Esophagus (tissue), 2 donors: ENCODE measurements at regions not wholly inside any gene's neighbourhood (a gene's known extent, or its start where the extent isn't known, plus 50 kb on each side); places are given as distances from the start of the nearest gene placed in this dataset.

Experiments
- H3K27ac ChIP-seq, 2 donors: one replicate each; pipeline ENCODE4 v1.5.1; 2013; ENCODE audit warnings: low read depth in 2 of 2, mild to moderate bottlenecking in 2 of 2, inconsistent platforms in 1 of 2, low read length in 1 of 2, moderate library complexity in 1 of 2
- H3K27me3 ChIP-seq, 2 donors: one replicate each; pipeline ENCODE4 v1.6.1; 2013; ENCODE audit warnings: low read length in 2 of 2, control low read depth in 1 of 2, mild to moderate bottlenecking in 1 of 2; ENCODE audit not compliant: insufficient read depth in 2 of 2, control insufficient read depth in 1 of 2
- H3K36me3 ChIP-seq, 2 donors: one replicate each; pipeline ENCODE4 v1.6.1; 2013; ENCODE audit warnings: low read length in 1 of 2; ENCODE audit not compliant: control insufficient read depth in 2 of 2, insufficient read depth in 2 of 2
- H3K4me1 ChIP-seq, 2 donors: one replicate each; pipeline ENCODE4 v1.6.1; 2013; ENCODE audit warnings: low read length in 1 of 2; ENCODE audit not compliant: control insufficient read depth in 2 of 2, insufficient read depth in 2 of 2
- H3K4me3 ChIP-seq, 2 donors: one replicate each; pipeline ENCODE4 v1.5.1; 2013; ENCODE audit warnings: low read length in 2 of 2, mild to moderate bottlenecking in 2 of 2, low read depth in 1 of 2, moderate library complexity in 1 of 2
- H3K9me3 ChIP-seq, 2 donors: one replicate each; pipeline ENCODE4 v1.6.1; 2013; ENCODE audit warnings: mild to moderate bottlenecking in 2 of 2, low read depth in 1 of 2, low read length in 1 of 2, moderate library complexity in 1 of 2; ENCODE audit not compliant: control insufficient read depth in 2 of 2, insufficient read depth in 1 of 2
- WGBS, 2 donors: extraction: QIAGEN DNeasy Blood & Tissue Kit; methylation state at CpG; one replicate each; pipeline ENCODE4 v1.1.7; 2013; 5-methylcytosine and 5-hydroxymethylcytosine counted together
- donor health status: healthy with polysubstance abuse.
- donor health status: Bipolar disorder and iron deficiency.

- Histone ChIP-seq H3K4me3 (no peak overlapping the region), H3K27ac (no peak overlapping the region), H3K4me1 (no peaks in the 10 kb centered on the region), H3K27me3 (no peaks in the 10 kb centered on the region), H3K36me3 (no peaks in the 10 kb centered on the region), H3K9me3 (no peaks in the 10 kb centered on the region)
- WGBS, 2 donors: 50 to 52% methylated on average over 7 of the region's 7 CpGs
Measured at GRCh38 chr21:14706712-14707510, 160.8 kb upstream of the SAMSN1 start.

- WGBS, 2 donors: 61 to 64% methylated on average over 3 of the region's 3 CpGs
- no peaks in the 10 kb centered on the region for H3K36me3 ChIP-seq
- H3K27ac ChIP-seq: no peak overlapping the region
- H3K4me1 ChIP-seq: no peaks in the 10 kb centered on the region
- no peaks in the 10 kb centered on the region for H3K9me3 ChIP-seq
- H3K4me3 ChIP-seq: no peak overlapping the region
- no peaks in the 10 kb centered on the region for H3K27me3 ChIP-seq
Measured at GRCh38 chr21:14699433-14700407, 153.6 kb upstream of the SAMSN1 start.

DNA sequence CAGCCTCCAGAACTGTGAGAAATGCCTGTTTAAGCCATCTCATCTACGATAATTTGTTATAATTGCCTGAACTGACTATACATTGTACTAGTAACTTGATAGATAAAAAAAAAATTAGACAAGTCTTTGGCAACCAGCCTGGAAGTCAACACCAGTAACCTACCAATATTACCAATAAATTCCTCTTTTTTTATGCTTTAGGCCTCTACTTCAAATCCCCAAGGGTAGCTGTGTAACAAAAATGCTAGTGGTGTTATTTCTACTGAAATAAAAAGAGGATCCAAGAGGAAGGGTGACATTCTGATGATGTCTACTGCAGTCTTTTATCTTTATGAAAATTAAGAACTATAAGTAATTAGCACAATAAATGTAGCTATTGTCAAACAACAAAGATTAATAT, 151.7 kb upstream of the SAMSN1 start:
- H3K27ac ChIP-seq: no peak overlapping the region

GRCh38 chr21:14694817-14695216, 148.7 kb upstream of the SAMSN1 start:
- H3K9me3 ChIP-seq: no peaks in the 10 kb centered on the region
- H3K36me3 ChIP-seq: no peaks in the 10 kb centered on the region
- no peaks in the 10 kb centered on the region for H3K27me3 ChIP-seq
- H3K4me1 ChIP-seq: no peaks in the 10 kb centered on the region
- H3K27ac ChIP-seq: no peak overlapping the region
- H3K4me3 ChIP-seq: no peak overlapping the region
- WGBS, 2 donors: 61 to 71% methylated on average over 1 of the region's 1 CpG

More for the DNA sequence above, 151.7 kb upstream of the SAMSN1 start:
- H3K27me3 ChIP-seq: no peaks in the 10 kb centered on the region
- no peak overlapping the region for H3K4me3 ChIP-seq
- no peaks in the 10 kb centered on the region for H3K9me3 ChIP-seq
- WGBS, 2 donors: 83 to 89% methylated on average over 1 of the region's 1 CpG
- H3K4me1 ChIP-seq: no peaks in the 10 kb centered on the region
- H3K36me3 ChIP-seq: no peaks in the 10 kb centered on the region

DNA sequence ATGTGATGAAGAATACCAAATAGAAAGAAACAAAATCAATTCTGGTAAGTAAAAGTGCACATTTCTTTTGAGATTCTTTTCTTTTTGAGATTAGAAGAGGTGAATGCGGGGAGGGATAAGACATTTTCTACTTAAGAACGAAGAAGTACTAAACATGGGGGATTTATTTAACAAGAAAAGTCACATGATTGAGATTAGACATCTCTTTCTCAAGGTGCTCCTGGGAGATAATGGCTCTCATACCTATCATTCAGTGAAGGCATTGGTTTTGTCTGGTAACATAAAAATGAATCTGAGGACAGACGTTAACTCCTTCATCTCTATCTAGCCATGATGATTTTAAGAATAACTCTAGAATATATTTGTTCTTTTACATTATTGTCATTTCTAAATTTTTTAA, 147.9 kb upstream of the SAMSN1 start:
- Histone ChIP-seq H3K4me3 (no peak overlapping the region), H3K4me1 (no peaks in the 10 kb centered on the region), H3K9me3 (no peaks in the 10 kb centered on the region), H3K36me3 (no peaks in the 10 kb centered on the region), H3K27ac (no peak overlapping the region), H3K27me3 (no peaks in the 10 kb centered on the region)
- 88 to 91% methylated on average over 3 of the region's 3 CpGs for WGBS, 2 donors

DNA sequence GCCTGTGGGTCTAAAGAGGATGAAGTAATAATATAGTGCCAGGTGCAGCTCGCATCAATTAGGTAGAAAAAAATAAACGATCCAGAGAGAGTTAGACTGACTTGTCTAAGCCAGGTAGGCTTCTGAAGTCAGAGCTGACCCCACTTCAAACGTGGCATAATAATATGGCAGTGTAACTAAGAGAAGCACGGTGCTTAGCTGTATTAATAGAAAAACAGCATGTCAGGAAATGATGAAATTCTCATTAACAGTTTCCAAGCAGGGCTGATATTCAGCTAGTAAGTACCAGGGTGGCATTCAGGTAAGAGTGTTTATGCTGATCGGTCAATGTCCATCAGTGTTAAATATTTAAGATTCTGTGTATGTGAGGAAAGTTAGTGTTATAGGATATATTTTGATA, 145.8 kb upstream of the SAMSN1 start:
- no peak overlapping the region for H3K4me3 ChIP-seq
- H3K27me3 ChIP-seq: no peaks in the 10 kb centered on the region
- H3K4me1 ChIP-seq: no peaks in the 10 kb centered on the region
- H3K27ac ChIP-seq: no peak overlapping the region
- no peaks in the 10 kb centered on the region for H3K36me3 ChIP-seq
- WGBS, 2 donors: 50 to 52% methylated on average over 5 of the region's 5 CpGs
- no peaks in the 10 kb centered on the region for H3K9me3 ChIP-seq

- Histone ChIP-seq H3K27ac (no peak overlapping the region), H3K4me3 (no peak overlapping the region), H3K9me3 (no peaks in the 10 kb centered on the region), H3K4me1 (no peaks in the 10 kb centered on the region), H3K36me3 (no peaks in the 10 kb centered on the region), H3K27me3 (no peaks in the 10 kb centered on the region)
- 65 to 68% methylated on average over 2 of the region's 2 CpGs for WGBS, 2 donors
Measured at GRCh38 chr21:14690886-14691285, 144.8 kb upstream of the SAMSN1 start.

DNA sequence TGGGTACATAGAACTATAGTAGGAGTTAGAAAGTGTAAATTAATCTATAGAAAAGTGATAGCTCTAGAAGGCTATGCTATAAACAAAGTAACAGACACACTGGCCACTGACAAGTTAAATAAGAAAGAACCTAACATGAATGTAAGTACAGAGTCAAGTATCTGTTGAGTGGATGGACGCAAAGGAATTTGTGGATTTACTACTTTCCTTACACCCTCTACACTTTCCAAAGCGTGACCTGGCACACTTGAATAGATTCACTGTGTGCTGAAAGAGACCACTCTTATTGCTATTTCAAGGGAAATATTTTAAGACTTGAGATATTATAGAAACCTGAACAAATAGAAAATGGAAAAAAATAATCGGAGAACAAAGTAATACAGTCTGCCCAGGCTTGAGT, 142.8 kb upstream of the SAMSN1 start:
- Histone ChIP-seq H3K27me3 (no peaks in the 10 kb centered on the region), H3K36me3 (no peaks in the 10 kb centered on the region), H3K4me3 (no peak overlapping the region), H3K9me3 (no peaks in the 10 kb centered on the region), H3K4me1 (no peaks in the 10 kb centered on the region), H3K27ac (no peak overlapping the region)
- 95 to 97% methylated on average over 3 of the region's 3 CpGs for WGBS, 2 donors

DNA sequence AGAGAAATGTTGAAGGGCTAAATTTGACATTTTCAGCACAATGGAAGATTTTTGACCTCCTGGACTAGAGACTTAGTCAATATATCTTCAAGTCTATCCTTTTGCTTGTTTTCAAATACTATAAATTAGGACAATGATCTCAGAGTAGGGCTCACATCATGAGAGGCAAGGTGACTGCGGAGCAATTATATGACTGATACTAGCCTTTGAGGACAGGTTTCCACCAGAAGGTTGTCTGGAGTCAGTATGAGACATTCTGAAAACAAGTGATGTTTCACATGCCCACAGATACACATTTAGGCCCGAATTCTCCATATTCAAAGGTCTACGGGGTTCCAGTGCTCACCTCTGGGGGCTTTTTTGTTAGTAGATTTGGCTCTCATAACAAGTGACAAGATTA, 142.3 kb upstream of the SAMSN1 start:
- no peaks in the 10 kb centered on the region for H3K27me3 ChIP-seq
- no peak overlapping the region for H3K4me3 ChIP-seq
- H3K36me3 ChIP-seq: no peaks in the 10 kb centered on the region
- no peaks in the 10 kb centered on the region for H3K4me1 ChIP-seq
- WGBS, 2 donors: 87 to 89% methylated on average over 3 of the region's 3 CpGs
- no peaks in the 10 kb centered on the region for H3K9me3 ChIP-seq
- H3K27ac ChIP-seq: no peak overlapping the region
